ENCODE measurements at regions not wholly inside any gene's neighbourhood (a gene's known extent, or its start where the extent isn't known, plus 50 kb on each side); places are given as distances from the start of the nearest gene placed in this dataset.

DNA sequence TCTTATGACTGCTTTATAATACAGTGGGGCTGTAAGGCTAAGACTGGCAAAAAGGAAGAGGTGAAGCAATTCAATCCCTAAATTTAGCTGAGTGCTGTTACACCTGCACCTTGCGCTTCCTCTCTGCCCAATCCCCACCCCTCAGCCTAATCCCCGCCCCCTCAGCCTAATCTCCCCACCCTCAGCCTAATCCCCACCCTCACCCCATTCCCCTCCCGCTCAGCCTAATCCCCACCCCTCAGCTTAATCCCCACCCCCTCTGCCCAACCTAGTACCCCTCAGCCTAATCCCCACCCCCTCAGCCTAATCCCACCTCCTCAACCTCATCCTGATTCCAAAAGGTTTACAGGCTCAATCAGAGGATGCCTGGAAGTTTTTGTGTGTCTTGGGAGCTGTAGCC is 155.5 kb downstream of the PMP22 start:
- no peak for DNase-seq (ENCODE audit: low read depth)

DNA sequence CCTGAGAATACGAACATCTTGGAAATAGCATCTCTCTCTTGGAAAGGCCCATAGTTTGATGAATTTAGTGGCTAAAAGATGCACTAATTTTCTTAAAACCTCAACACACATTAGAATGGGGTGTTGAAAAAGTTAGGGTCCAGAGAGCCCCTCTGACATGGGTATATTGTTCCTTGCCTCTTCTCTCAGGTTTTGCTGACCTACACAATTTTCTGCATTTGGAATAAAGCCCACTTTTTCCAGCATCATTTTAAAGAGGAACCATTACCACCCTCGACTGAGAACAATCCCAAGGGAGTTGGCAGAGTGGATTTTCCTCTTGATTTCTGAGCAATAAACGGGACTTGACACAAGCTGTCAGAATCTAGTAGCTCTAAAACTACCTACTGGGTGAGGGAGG is 156.1 kb downstream of the PMP22 start:
- no peak for DNase-seq (ENCODE audit: low read depth)

DNA sequence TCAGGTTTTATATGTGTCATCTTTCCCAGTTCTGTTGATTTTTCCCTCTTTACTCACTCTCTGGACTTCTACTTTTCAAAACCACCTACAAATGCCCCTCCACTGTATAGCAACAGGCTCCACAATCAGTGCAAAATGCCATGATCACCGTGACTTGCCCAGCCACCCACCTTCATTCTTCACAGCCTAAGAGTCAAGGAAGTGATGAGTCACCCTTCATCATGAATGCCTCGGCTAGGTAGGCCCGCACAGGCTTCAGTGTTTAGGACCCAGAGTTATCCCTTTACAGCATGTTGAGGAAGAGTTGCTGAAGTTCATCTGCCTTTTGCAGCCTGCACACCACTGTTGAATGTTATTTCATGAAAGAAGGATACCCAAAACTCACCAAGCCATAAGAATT is 158.6 kb downstream of the PMP22 start:
- DNase-seq (ENCODE audit: low read depth) = no peak

- no peak for DNase-seq (ENCODE audit: low read depth)
Observed at GRCh38 chr17:15103785-15104184, 161.3 kb downstream of the PMP22 start.

GRCh38 chr17:15101175-15101574 is 164.0 kb downstream of the PMP22 start:
- no peak for DNase-seq (ENCODE audit: low read depth)

- no peak for DNase-seq (ENCODE audit: low read depth)
Observed at GRCh38 chr17:15096511-15096910, 168.6 kb downstream of the PMP22 start.

GRCh38 chr17:15095935-15096334 is 169.2 kb downstream of the PMP22 start:
- no peak for DNase-seq (ENCODE audit: low read depth)

DNA sequence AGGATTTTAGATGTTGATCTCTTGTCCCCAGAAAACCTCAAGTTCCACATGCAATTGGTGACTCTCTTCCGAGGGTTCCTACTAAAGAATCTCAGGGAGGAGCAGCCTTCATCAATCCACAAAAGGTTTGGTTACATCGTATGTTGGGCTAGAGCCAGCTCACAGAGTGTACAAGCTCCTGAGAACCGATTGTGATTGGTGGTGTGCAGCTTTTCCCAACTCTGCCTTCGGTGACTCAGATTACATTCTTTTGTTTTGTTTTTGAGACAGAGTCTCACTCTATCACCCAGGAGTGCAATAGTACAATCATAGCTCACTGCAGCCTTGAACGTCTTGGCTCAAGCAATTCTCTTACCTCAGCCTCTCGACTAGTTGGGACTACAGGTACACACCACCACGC is 172.4 kb downstream of the PMP22 start:
- DNase-seq (ENCODE audit: low read depth) = no peak

DNA sequence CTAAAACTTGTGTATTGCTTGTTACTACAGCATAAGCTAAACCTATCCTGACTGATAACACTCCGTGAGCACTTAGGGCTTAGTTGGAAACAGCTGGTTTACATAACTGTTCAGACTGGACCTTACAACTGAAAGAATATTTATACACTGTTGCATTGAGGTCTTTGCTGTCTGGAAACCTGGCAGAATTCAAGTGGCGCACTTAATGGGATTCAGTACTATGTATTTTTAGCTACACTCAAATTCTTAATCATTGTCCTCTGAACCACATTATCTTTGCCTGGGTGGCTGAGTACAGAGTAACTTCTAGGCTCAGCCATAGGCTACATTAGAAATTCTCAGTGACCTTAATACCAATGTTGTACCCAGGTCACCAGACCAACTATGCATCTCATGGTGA is 172.9 kb downstream of the PMP22 start:
- DNase-seq (ENCODE audit: low read depth) = no peak

DNA sequence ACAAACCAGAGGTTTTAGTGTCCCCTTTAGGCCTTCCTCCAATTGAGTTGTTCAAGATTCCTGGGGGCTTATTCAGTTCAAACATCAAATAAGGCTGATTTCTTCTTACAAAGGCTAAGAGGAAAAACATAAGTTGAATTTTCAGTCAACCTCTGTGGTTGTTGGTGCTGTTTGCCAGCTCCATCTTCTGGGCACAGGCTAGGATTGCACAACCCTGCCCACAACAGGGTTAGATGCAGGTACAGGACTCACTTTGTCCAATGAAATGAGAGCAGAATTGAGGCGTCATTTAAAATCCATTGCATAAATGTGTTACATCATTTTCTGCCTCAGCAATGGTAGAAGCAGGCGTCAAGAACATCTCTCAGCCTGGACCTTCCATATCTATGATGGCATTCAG is 173.3 kb downstream of the PMP22 start:
- no peak for DNase-seq (ENCODE audit: low read depth)

GRCh38 chr17:15090533-15090932 is 174.6 kb downstream of the PMP22 start:
- DNase-seq (ENCODE audit: low read depth) = no peak

- no peak for DNase-seq (ENCODE audit: low read depth)
Observed at GRCh38 chr17:15087946-15088345, 177.2 kb downstream of the PMP22 start.

- DNase-seq (ENCODE audit: low read depth) = no peak
Observed at GRCh38 chr17:15086776-15087295, 178.3 kb downstream of the PMP22 start.

GRCh38 chr17:15085890-15086677 is 179.0 kb downstream of the PMP22 start:
- DNase-seq (ENCODE audit: low read depth) = no peak

DNA sequence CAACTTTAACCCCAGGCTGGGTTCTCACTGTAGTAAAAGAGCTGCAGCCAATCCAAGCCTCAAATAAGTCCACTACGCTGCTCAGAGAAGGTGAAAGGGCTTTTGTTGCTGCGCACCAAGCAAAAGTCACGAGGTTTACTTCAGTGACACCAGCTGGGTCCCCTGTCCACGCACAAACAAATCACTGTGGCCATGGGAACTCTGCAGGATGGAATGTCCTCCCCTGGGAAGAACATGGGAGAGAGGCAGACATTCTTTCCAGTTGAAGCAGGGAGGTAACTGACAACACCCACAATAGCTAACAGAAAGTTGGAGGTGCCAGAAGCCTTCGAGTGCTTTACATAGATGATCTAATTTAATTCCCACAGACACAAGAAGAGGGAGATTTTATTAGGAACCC is 181.9 kb downstream of the PMP22 start:
- no peak for DNase-seq (ENCODE audit: low read depth)

- no peak for DNase-seq (ENCODE audit: low read depth)
Observed at GRCh38 chr17:15081008-15081407, 184.1 kb downstream of the PMP22 start.

DNA sequence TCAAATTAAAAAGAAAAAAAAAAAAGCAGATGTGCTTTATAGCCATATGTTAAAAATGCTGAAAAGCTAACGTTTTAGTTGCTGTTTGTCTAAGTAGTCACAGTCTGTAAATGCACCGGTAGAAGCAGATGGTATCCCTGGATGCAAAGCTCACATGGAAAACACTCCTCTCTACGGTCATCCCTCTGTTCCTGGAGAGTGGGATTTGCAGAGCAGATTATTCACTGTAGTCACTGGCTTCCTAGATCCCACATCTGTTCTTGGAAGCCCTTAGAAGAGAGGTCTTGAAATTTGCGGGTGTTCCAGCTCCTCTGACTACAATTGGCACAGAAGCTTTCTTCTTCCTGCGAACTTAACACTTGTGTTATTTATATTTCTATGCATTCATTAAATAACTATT is 186.6 kb downstream of the PMP22 start:
- DNase-seq (ENCODE audit: low read depth) = no peak

DNA sequence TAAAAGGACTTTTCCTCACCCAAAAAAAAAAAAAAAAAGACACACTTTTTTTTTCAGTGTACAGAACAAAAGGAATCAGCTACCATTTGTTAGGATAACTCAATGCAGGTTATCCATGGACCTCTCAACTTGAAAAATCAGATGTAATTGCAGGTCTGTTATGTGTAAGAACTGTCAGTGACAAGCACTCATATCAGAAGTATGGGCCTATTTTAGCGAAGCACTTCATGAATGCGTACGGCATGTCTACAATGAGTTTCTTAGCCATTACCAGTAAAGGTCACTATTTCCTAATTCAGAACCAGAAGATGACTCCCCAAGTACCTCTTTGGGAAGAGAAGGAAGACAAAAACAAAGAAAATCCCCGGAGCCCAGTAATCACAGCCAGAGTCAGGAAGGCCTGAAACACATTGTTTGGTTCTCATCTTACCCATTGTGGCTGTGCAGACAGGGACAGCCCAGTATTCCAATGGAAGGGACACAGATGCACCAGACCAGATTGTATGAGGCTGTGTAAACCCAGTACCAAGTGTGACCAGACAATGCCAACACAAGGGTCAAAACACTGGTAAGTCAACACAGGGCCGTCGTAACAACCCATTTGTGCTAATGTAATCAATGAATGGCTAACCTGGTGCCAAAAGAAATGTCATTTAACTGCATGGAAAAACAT is 188.0 kb downstream of the PMP22 start:
- DNase-seq (ENCODE audit: low read depth) = no peak

DNA sequence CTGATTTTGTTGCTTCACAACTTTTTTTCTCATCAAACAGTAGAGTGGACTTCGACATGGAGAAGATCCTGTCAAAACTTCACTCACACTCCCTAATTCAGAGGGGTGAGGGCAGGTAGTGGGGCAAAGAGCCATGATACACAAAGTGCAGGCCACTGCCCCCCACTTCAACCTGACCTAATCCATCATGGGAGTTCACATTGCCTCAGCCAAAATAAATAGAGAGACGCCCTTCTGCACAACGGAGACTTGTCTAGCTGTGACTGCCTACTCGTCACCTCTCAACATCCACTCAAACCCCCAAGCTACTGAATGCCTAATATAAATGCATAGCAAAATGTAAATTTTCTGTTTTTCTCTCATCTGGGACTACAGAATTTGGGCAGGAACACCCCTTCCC is 213.2 kb downstream of the PMP22 start:
- DNase-seq (ENCODE audit: low read depth) = no peak

DNA sequence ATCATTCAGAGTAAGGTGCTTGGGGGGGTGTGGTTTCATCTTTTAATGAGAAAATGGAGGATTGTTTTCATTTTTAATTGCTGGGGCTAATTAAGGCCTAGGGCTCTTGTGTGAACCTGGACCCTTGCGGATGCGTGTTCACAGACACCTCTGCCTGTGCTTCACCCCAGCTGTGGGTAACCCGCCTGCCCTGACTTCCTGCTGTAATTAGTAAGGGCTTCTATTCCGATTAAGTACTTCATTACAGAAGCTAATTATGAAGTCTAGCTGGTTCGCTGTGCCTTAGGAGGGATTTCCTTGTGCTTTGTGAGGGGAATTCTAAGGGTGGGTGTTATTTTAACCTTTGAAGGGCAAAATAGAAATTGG is 215.3 kb downstream of the PMP22 start:
- DNase-seq (ENCODE audit: low read depth) = no peak

DNA sequence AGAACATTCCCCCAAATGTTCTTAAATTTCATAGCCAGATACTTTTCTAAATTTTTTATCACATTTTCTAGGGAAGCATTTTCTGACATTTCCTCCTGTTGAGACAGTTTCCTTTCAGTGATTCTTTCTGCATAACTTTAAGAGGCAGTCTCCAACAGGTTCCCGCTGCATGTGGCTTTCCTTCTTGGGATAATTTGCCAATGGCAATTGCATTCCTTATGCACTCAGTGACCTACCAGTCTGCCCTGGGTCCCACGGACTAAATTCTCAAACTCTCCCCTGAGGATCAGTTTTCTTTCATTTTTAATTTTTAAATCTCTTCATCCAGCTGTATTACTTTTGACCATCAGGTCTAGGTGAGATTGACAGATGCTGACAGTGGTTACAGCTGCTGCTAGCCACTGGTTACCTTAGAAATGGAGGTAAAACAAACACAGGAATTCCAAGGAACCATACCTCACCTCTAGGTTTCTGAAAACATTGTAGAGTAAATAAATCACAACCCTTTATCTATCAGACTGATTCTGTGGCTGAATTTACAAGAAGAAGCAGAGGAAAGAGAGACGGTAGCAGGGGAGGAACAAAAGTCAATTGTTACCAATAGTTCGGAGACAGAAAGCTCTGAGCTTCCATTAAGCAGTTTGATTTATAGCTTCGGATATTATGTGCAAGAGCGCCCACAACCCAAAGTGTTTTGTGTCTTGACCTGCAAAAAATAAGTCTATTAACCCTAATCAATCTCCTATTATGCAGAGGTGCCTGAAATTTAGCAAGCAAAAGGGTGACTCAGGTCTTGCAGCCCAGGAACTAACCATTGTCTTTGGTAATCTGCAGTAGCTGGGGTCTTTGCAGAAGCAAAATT is 216.0 kb downstream of the PMP22 start:
- no peak for DNase-seq (ENCODE audit: low read depth)

DNA sequence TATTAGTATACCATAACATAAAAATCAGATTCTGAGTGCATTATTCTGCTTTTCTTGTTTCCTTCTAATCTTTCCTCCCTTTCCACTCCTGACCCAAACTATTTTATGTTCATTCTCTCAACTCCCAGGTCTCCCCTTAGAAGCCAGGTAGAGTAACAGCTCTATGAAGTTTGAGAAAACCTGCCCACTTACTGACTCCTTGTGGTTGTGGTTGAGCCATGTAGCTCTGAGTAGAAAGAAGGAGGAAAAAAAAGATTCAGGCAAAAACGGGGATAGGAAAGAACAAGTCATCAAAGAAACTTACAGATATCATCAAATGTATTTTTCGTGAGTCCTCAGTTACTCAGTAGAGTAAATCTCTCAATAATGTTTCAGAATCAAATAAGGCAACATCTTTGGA is 216.7 kb downstream of the PMP22 start:
- no peak for DNase-seq (ENCODE audit: low read depth)

GRCh38 chr17:15042311-15042710 is 222.8 kb downstream of the PMP22 start:
- DNase-seq (ENCODE audit: low read depth) = no peak

All from renal cortical epithelial cell (primary cell).